Fibroblast of pulmonary artery (primary cell): ENCODE measurements at regions not wholly inside any gene's neighbourhood (a gene's known extent, or its start where the extent isn't known, plus 50 kb on each side); places are given as distances from the start of the nearest gene placed in this dataset.

Experiments used
- DNase-seq: peaks from one replicate; pipeline ENCODE4 v3.0.0-alpha.2; 2010; ENCODE audit warnings: low read depth
- H3K4me3 ChIP-seq: replicated peaks from 2 replicates; pipeline ENCODE4 v1.5.1; 2011; ENCODE audit warnings: low read depth, mild to moderate bottlenecking, control low read depth, low read length, moderate library complexity
- CTCF ChIP-seq: IDR thresholded peaks from 2 replicates; pipeline ENCODE4 v1.5.1; 2011; ENCODE audit warnings: mild to moderate bottlenecking, control low read depth, low read length, inconsistent platforms; ENCODE audit errors: missing control alignments

- TF ChIP-seq CTCF, result no peak
- no peak overlapping the region for H3K4me3 ChIP-seq
- DNase-seq, result no peak
These were observed 238.6 kb upstream of the GSE1 start for GRCh38 chr16:85374571-85374872.

- no peak overlapping the region for H3K4me3 ChIP-seq
- TF ChIP-seq CTCF, result no peak
- no peak for DNase-seq
These were observed 237.8 kb upstream of the GSE1 start for GRCh38 chr16:85375282-85375681.

GRCh38 chr16:85376292-85377095 is 236.6 kb upstream of the GSE1 start:
- no peak for TF ChIP-seq CTCF
- H3K4me3 ChIP-seq, result no peak overlapping the region
- no peak for DNase-seq

GRCh38 chr16:85377388-85378144 is 235.6 kb upstream of the GSE1 start:
- DNase-seq, result no peak
- H3K4me3 ChIP-seq, result no peak overlapping the region

GRCh38 chr16:85378145-85379040 is 234.7 kb upstream of the GSE1 start:
- no peak for TF ChIP-seq CTCF
- no peak overlapping the region for H3K4me3 ChIP-seq
- no peak for DNase-seq

More at GRCh38 chr16:85377388-85378144, 235.6 kb upstream of the GSE1 start:
- no peak for TF ChIP-seq CTCF

- H3K4me3 ChIP-seq, result no peak overlapping the region
- DNase-seq, result no peak
- TF ChIP-seq CTCF, result no peak
These were observed 233.8 kb upstream of the GSE1 start for GRCh38 chr16:85379041-85380001.
